GM13976 (cell line): ENCODE measurements at regions not wholly inside any gene's neighbourhood (a gene's known extent, or its start where the extent isn't known, plus 50 kb on each side); places are given as distances from the start of the nearest gene placed in this dataset.

Source experiments
- DNase-seq: peaks from one replicate; pipeline ENCODE4 v3.0.0; 2012; ENCODE audit warnings: low spot score
- in situ Hi-C: fragments of 300-500 bp; cut with MboI; formaldehyde crosslinking; loops from one replicate; pipeline ENCODE4 v1.12.0; 2022; ENCODE audit warnings: low sequenced_read_pairs, mixed read lengths, inconsistent platforms; ENCODE audit not compliant: unreplicated experiment
- TF ChIP-seq, protein P1 (sequence below): IDR thresholded peaks from 2 replicates; pipeline ENCODE4 v1.5.1; 2012; ENCODE audit warnings: borderline replicate concordance, mild to moderate bottlenecking; ENCODE audit not compliant: insufficient read depth; ENCODE audit errors: extremely low read depth, missing control alignments, control extremely low read depth

DNA sequence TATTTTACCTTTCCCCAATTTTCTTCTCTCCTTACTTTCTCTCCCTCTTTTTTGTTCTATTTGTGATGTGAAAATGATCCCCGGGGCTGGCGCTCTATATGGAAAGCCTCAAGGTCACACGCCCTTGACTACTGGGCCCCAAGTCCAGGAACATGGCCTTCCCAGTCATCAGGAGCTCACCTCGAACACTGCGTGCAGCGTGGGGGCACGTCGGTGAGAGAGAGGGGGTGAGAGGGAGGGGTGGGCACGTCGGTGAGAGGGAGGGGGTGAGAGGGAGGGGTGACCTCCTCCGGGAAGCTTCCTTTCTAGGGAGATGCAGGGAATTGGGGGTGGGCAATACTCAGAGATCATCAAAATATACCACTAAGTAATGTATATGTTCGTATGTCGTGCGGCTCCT, 94.6 kb upstream of the TMPRSS2 start:
- in situ Hi-C loops, result loop anchor here (25.0 kb wide), 1 partner anchor 510 kb away; no protein-coding TSS in a partner anchor
- TF ChIP-seq, protein P1, sequence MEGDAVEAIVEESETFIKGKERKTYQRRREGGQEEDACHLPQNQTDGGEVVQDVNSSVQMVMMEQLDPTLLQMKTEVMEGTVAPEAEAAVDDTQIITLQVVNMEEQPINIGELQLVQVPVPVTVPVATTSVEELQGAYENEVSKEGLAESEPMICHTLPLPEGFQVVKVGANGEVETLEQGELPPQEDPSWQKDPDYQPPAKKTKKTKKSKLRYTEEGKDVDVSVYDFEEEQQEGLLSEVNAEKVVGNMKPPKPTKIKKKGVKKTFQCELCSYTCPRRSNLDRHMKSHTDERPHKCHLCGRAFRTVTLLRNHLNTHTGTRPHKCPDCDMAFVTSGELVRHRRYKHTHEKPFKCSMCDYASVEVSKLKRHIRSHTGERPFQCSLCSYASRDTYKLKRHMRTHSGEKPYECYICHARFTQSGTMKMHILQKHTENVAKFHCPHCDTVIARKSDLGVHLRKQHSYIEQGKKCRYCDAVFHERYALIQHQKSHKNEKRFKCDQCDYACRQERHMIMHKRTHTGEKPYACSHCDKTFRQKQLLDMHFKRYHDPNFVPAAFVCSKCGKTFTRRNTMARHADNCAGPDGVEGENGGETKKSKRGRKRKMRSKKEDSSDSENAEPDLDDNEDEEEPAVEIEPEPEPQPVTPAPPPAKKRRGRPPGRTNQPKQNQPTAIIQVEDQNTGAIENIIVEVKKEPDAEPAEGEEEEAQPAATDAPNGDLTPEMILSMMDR, result no peak
- no peak for DNase-seq

DNA sequence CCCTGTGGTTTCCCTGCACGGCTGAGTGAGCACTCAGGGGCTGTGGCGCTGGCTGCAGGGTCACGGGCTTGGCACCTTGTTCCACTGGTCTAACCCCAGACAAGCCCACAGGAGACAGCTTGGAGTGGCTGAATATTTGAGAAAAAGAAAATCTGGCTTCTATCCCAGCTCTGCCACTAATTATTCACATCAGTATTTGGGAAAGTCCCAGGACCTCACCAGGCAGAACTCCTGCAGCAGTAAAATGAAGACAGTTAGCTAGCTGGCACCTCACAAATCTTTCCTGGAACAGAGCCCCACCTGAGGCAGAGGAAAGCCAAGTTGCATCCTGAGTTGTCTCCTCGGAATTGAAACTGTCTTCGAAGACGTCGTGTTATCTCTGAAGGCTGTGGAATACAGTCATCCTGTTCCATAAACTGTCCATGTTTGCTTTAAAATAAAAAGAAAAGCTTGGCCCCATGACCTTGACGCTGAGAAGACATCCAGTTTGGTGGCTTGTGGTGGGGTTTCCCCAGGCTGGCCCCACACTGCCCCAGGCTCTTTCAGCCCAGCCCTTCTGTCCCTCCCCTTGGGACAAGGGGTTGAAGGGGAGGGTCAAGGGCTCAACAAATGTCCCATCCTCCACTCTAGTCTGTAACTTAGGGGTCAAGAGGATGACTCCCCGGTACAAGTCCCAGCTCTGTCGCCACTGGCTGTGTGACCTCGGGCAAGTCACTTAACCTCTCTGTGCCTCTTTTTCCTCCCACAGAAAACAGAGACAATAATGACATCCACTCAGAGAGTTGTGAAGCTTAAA, 93.8 kb upstream of the TMPRSS2 start:
- in situ Hi-C loops, result loop anchor here (25.0 kb wide), 1 partner anchor 511 kb away; no protein-coding TSS in a partner anchor
- DNase-seq, result no peak
- TF ChIP-seq, protein P1, result no peak

DNA sequence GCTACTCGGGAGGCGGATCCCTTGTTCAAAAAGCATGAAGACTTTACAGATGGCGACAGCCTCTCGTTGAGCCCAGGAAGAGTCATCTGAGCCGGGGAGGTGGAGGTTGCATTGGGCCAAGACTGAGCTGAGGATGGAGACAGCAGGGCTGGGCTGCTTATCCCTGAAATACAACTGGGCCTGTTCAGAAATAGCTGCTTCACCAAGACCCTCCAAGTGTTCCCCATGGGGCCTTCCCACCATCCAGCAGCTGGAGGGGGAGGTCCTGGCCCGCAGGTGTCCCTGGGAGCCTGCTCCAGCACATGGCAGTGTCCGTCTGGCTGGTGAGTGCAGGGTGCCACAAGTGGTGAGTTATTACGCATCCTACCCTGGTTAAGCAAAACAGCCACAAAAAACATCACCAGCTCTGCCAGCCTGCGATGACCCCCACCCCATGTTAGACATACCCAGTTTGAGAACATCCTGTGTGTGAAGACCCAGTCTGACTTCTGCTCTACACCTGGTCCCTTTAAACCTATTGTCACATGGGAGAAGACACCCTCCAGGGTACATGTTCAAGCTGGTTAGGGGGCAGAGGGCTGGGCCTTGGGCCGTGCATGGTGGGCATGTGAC, 93.1 kb upstream of the TMPRSS2 start:
- in situ Hi-C loops, result loop anchor here (25.0 kb wide), 1 partner anchor 511 kb away; no protein-coding TSS in a partner anchor
- TF ChIP-seq, protein P1, result no peak
- no peak for DNase-seq

DNA sequence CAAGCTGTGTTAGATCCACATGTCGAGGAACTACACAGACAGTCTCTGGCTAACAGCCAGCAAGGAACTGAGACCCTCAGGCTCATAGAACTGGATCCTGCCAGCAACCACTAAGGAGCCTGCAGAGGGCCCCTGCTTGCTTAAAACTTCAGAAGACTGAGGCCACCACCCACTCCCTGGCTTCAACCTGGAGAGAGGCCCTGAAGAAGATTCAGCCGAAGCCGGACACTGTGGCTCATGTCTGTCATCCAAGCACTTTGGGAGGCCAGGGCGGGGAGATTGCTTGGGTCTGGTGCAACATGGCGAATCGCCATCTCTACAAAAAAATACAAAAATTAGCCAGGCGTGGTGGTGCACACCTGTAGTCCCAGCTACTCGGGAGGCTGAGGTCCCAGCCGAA, 92.6 kb upstream of the TMPRSS2 start:
- in situ Hi-C loops, result loop anchor here (25.0 kb wide), 1 partner anchor 512 kb away; no protein-coding TSS in a partner anchor
- TF ChIP-seq, protein P1, result no peak
- no peak for DNase-seq

DNA sequence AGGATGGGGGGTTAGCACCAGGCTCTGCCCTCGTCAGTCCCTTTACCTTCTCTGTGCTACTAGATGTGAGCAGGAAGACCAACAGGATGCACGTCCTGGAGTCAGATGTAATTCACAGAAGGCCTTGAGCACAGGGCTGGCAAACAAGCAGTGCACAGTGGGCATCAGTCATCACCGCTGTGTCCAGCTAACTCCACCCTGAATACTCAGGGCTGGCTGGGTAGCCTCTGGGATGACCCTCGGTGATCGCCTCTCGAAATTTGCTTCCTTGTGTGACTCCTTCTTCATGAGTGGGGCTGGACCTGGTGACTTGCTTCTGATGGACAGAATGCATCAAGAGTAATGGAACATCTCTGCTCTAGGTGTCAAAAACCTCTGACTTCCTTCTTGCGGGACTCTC, 92.2 kb upstream of the TMPRSS2 start:
- TF ChIP-seq, protein P1, result no peak
- DNase-seq, result no peak
- in situ Hi-C loops, result loop anchor here (25.0 kb wide), 1 partner anchor 512 kb away; no protein-coding TSS in a partner anchor

DNA sequence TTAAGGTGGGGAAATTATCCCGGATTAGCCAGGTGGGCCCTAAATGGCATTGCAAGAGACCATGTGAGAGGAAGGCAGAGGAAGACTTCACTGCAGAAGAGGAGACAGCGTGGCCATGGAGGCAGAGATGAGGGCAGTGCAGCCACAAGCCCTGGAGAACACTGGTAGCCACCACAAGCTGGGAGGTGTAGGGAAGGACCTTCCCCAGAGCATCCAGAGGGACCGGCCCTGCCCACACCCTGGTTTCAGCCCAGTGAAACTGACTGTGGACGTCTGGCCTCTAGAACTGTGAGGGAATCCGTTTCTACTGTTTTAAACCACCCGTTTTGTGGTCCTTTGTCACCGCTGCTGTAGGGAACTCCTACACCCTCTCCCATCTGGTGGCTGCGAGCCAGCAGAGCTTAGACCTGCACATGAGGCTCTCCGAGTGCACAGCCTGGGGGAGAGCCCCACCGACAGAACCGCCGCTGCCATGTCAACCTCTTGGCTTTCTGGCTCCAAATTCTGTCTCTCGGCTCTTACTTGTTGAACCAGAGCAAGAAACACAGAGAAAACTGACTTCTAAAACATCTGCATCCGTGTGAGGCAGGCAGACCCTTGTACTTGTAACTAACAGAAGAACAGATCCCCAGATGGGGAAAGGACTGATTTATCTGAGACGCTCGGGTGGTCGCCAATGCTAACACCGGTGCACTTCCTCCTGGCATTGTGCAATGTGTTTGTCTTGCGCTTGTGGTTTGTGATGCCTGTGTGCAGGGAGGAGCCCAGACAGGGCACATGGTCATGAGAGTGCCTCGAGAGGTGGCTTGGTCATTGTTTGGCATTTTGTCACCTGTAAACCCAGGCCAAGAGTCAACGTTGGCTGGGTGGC, 90.8 kb upstream of the TMPRSS2 start:
- in situ Hi-C loops, result loop anchor here (10.0 kb wide), 1 partner anchor 64 kb away; no protein-coding TSS in a partner anchor
- DNase-seq, result no peak
- TF ChIP-seq, protein P1, result no peak
